ENCODE measurements at regions not wholly inside any gene's neighbourhood (a gene's known extent, or its start where the extent isn't known, plus 50 kb on each side); places are given as distances from the start of the nearest gene placed in this dataset.

- TF ChIP-seq, protein P1, sequence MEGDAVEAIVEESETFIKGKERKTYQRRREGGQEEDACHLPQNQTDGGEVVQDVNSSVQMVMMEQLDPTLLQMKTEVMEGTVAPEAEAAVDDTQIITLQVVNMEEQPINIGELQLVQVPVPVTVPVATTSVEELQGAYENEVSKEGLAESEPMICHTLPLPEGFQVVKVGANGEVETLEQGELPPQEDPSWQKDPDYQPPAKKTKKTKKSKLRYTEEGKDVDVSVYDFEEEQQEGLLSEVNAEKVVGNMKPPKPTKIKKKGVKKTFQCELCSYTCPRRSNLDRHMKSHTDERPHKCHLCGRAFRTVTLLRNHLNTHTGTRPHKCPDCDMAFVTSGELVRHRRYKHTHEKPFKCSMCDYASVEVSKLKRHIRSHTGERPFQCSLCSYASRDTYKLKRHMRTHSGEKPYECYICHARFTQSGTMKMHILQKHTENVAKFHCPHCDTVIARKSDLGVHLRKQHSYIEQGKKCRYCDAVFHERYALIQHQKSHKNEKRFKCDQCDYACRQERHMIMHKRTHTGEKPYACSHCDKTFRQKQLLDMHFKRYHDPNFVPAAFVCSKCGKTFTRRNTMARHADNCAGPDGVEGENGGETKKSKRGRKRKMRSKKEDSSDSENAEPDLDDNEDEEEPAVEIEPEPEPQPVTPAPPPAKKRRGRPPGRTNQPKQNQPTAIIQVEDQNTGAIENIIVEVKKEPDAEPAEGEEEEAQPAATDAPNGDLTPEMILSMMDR (IDR thresholded peaks at IDR 0.05) = no peak
- no peak for TF ChIP-seq POLR2AphosphoS5 (IDR thresholded peaks at IDR 0.05; ENCODE audit: low read depth, low read length)
- no peak for TF ChIP-seq SIN3A (IDR thresholded peaks at IDR 0.05; ENCODE audit: borderline replicate concordance, insufficient read depth, low read depth, low read length)
- TF ChIP-seq TCF7L2 (IDR thresholded peaks at IDR 0.05; ENCODE audit: low read depth, low read length) = no peak
These were observed 114.8 kb upstream of the NAV2 start for GRCh38 chr11:19597876-19598275.
